ENCODE measurements at regions not wholly inside any gene's neighbourhood (a gene's known extent, or its start where the extent isn't known, plus 50 kb on each side); places are given as distances from the start of the nearest gene placed in this dataset.

DNA sequence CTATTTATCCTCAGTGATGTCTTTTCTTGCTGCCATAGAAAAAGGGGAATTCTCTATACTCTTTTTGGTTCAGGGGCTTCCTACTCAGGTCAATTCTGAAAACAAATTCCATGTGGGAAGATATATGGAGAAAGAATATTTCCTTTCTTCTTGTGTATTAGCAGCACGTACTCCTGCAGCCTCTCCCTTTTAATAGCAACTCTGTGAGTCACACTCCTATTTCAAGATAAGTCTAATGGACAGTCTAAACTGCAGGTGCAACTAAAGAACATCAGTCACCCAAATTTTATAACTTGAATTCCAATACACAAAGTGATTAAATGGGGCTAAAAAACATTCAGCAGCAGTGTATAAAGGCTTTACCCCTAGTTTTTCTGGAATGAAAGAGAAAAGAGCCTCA lies 942.2 kb downstream of the CNTNAP5 start:
- Histone ChIP-seq H3K9me3 (replicated peaks in 1 of 2; ENCODE audit: control insufficient read depth in 1 of 2, insufficient read depth in 1 of 2, low read length in 2 of 2) (no peaks in the 10 kb centered on the region), H2AFZ (ENCODE audit: insufficient read depth, low read depth, low read length, poor library complexity, severe bottlenecking) (no peak overlapping the region), H3K36me3 (replicated peaks in 1 of 2; ENCODE audit: control insufficient read depth in 1 of 2, insufficient read depth in 2 of 2, low read length in 2 of 2) (no peaks in the 10 kb centered on the region), H3K27me3 (ENCODE audit: control insufficient read depth in 2 of 2, insufficient read depth in 2 of 2, low read length in 2 of 2) (no peaks in the 10 kb centered on the region), H3K4me3 (replicated peaks in 1 of 3; ENCODE audit: low read depth in 2 of 3, low read length in 3 of 3) (no peak overlapping the region), H4K20me1 (ENCODE audit: insufficient read depth, low read length) (no peaks in the 10 kb centered on the region), H3K9ac (ENCODE audit: insufficient read depth, low read length, poor library complexity, severe bottlenecking) (no peak overlapping the region), H3K4me2 (replicated peaks; ENCODE audit: extremely low read depth, low read length, poor library complexity, severe bottlenecking) (no peak overlapping the region), H3K27ac (ENCODE audit: low read depth in 1 of 2, low read length in 2 of 2) (no peak overlapping the region), H3K79me2 (ENCODE audit: insufficient read depth, low read length) (no peaks in the 10 kb centered on the region), H3K4me1 (ENCODE audit: control insufficient read depth in 1 of 2, insufficient read depth in 2 of 2, low read length in 2 of 2) (no peaks in the 10 kb centered on the region)
- intact Hi-C loops (cut with micrococcal nuclease): no loop called here
- no peak for DNase-seq
- H3K4me1 Mint-ChIP-seq: no peaks in the 10 kb centered on the region
- no peaks in the 10 kb centered on the region for H3K27me3 Mint-ChIP-seq (ENCODE audit: low read depth in 3 of 3)
- no CpG with 5 or more reads among the region's 1 CpG for WGBS (ENCODE audit: insufficient coverage)
- no peaks in the 10 kb centered on the region for H3K36me3 Mint-ChIP-seq
- TF ChIP-seq, protein P1, sequence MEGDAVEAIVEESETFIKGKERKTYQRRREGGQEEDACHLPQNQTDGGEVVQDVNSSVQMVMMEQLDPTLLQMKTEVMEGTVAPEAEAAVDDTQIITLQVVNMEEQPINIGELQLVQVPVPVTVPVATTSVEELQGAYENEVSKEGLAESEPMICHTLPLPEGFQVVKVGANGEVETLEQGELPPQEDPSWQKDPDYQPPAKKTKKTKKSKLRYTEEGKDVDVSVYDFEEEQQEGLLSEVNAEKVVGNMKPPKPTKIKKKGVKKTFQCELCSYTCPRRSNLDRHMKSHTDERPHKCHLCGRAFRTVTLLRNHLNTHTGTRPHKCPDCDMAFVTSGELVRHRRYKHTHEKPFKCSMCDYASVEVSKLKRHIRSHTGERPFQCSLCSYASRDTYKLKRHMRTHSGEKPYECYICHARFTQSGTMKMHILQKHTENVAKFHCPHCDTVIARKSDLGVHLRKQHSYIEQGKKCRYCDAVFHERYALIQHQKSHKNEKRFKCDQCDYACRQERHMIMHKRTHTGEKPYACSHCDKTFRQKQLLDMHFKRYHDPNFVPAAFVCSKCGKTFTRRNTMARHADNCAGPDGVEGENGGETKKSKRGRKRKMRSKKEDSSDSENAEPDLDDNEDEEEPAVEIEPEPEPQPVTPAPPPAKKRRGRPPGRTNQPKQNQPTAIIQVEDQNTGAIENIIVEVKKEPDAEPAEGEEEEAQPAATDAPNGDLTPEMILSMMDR (IDR thresholded peaks at IDR 0.05): no peak
- H3K27ac Mint-ChIP-seq: no peak overlapping the region
- H3K4me3 Mint-ChIP-seq: no peak overlapping the region
- H3K9me3 Mint-ChIP-seq: peaks cover 0 to 5% (median 0%) of the 10 kb centered on the region in 7 donors

DNA sequence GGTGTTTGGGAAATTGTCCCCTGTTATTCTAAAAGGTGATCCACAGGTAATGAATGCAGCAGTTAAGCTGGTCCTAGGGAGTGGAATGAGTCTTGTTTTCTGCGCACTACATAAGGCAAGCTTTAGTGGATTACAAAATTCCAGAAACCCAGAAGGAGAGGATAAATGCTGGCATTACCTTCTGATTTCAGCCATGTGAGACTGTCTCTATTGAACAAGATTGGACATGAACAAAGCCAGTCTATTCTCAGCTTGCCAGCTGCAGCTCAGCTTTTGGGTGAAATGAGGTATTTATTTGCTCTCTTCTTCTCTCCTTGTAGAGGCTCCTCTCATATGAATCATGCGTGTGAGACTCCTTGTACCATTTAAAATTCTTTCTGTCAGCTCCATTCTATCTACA lies 944.9 kb downstream of the CNTNAP5 start:
- no peaks in the 10 kb centered on the region for H3K36me3 Mint-ChIP-seq

More for the DNA sequence above, 944.9 kb downstream of the CNTNAP5 start:
- Mint-ChIP-seq H3K27me3 (ENCODE audit: low read depth in 3 of 3) (no peaks in the 10 kb centered on the region), H3K4me1 (no peaks in the 10 kb centered on the region), H3K27ac (no peak overlapping the region), H3K9me3 (peaks cover 0 to 6% (median 0%) of the 10 kb centered on the region in 7 donors), H3K4me3 (no peak overlapping the region)
- Histone ChIP-seq H4K20me1 (ENCODE audit: insufficient read depth, low read length) (no peaks in the 10 kb centered on the region), H3K79me2 (ENCODE audit: insufficient read depth, low read length) (no peaks in the 10 kb centered on the region), H3K27me3 (ENCODE audit: control insufficient read depth in 2 of 2, insufficient read depth in 2 of 2, low read length in 2 of 2) (no peaks in the 10 kb centered on the region), H3K36me3 (replicated peaks in 1 of 2; ENCODE audit: control insufficient read depth in 1 of 2, insufficient read depth in 2 of 2, low read length in 2 of 2) (no peaks in the 10 kb centered on the region), H3K9ac (ENCODE audit: insufficient read depth, low read length, poor library complexity, severe bottlenecking) (no peak overlapping the region), H3K9me3 (replicated peaks in 1 of 2; ENCODE audit: control insufficient read depth in 1 of 2, insufficient read depth in 1 of 2, low read length in 2 of 2) (no peaks in the 10 kb centered on the region), H3K4me3 (replicated peaks in 1 of 3; ENCODE audit: low read depth in 2 of 3, low read length in 3 of 3) (no peak overlapping the region), H3K4me1 (ENCODE audit: control insufficient read depth in 1 of 2, insufficient read depth in 2 of 2, low read length in 2 of 2) (no peaks in the 10 kb centered on the region), H3K27ac (ENCODE audit: low read depth in 1 of 2, low read length in 2 of 2) (no peak overlapping the region), H3K4me2 (replicated peaks; ENCODE audit: extremely low read depth, low read length, poor library complexity, severe bottlenecking) (no peak overlapping the region), H2AFZ (ENCODE audit: insufficient read depth, low read depth, low read length, poor library complexity, severe bottlenecking) (no peak overlapping the region)
- intact Hi-C loops (cut with micrococcal nuclease): no loop called here
- TF ChIP-seq, protein P1 (IDR thresholded peaks at IDR 0.05): no peak
- DNase-seq: no peak
- 83% methylated on average over 1 of the region's 2 CpGs for WGBS (ENCODE audit: insufficient coverage)
